GM12892 (cell line): ENCODE measurements at regions not wholly inside any gene's neighbourhood (a gene's known extent, or its start where the extent isn't known, plus 50 kb on each side); places are given as distances from the start of the nearest gene placed in this dataset.
"Not testable (repeated sequence)": the region's sequence is repeated elsewhere in the genome, so short reads cannot be mapped to it uniquely, and the experiment has no call there.

Source experiments
- POLR2A ChIP-seq: IDR thresholded peaks from 2 replicates; pipeline ENCODE4 v1.6.1; 2011; ENCODE audit warnings: low read depth, low read length, control low read depth
- POLR2AphosphoS5 ChIP-seq: IDR thresholded peaks from 2 replicates; pipeline ENCODE4 v1.6.1; 2011; ENCODE audit warnings: low read depth, low read length, control low read depth
- TAF1 ChIP-seq: IDR thresholded peaks from 2 replicates; pipeline ENCODE4 v1.6.1; 2011; ENCODE audit warnings: low read depth, mild to moderate bottlenecking, control low read depth, low read length, borderline replicate concordance

- not testable (repeated sequence) for TF ChIP-seq POLR2A, POLR2AphosphoS5, TAF1
Observed at GRCh38 chr12:73671550-73671949, 866.1 kb upstream of the ATXN7L3B start.
